ENCODE measurements at regions not wholly inside any gene's neighbourhood (a gene's known extent, or its start where the extent isn't known, plus 50 kb on each side); places are given as distances from the start of the nearest gene placed in this dataset.

GRCh38 chr5:90185897-90186468, 223.6 kb downstream of the CETN3 start:
- WGBS, 2 donors = 89 to 96% methylated on average over 2 of the region's 2 CpGs
- TF ChIP-seq POLR2A (IDR thresholded peaks at IDR 0.05) (no peak), CTCF (IDR thresholded peaks at IDR 0.05) (no peak)
- DNase-seq (ENCODE audit: low spot score in 2 of 2) = no peak
- H3K4me3 ChIP-seq (ENCODE audit: low read depth, poor library complexity, severe bottlenecking) = no peak overlapping the region
- intact Hi-C loops (cut with DNase I; ENCODE audit: low total_unique reads) = no loop called here

GRCh38 chr5:90184764-90185163, 224.8 kb downstream of the CETN3 start:
- no peak for TF ChIP-seq CTCF (IDR thresholded peaks at IDR 0.05)
- TF ChIP-seq POLR2A (IDR thresholded peaks at IDR 0.05) = no peak
- intact Hi-C loops (cut with DNase I; ENCODE audit: low total_unique reads) = no loop called here
- no peak overlapping the region for H3K4me3 ChIP-seq (ENCODE audit: low read depth, poor library complexity, severe bottlenecking)
- no peak for DNase-seq (ENCODE audit: low spot score in 2 of 2)
- WGBS, 2 donors = 60 to 62% methylated on average over 5 of the region's 5 CpGs

GRCh38 chr5:90182726-90183125, 226.8 kb downstream of the CETN3 start:
- H3K4me3 ChIP-seq (ENCODE audit: low read depth, poor library complexity, severe bottlenecking) = no peak overlapping the region
- 80 to 91% methylated on average over 1 of the region's 1 CpG for WGBS, 2 donors
- TF ChIP-seq POLR2A (IDR thresholded peaks at IDR 0.05) (no peak), CTCF (IDR thresholded peaks at IDR 0.05) (no peak)
- DNase-seq (ENCODE audit: low spot score in 2 of 2) = no peak
- intact Hi-C loops (cut with DNase I; ENCODE audit: low total_unique reads) = no loop called here

- WGBS, 2 donors = 89 to 91% methylated on average over 4 of the region's 4 CpGs
- TF ChIP-seq CTCF (IDR thresholded peaks at IDR 0.05) (no peak), POLR2A (IDR thresholded peaks at IDR 0.05) (no peak)
- no peak overlapping the region for H3K4me3 ChIP-seq (ENCODE audit: low read depth, poor library complexity, severe bottlenecking)
- DNase-seq (ENCODE audit: low spot score in 2 of 2) = no peak
- intact Hi-C loops (cut with DNase I; ENCODE audit: low total_unique reads) = no loop called here
These were observed 235.3 kb downstream of the CETN3 start for GRCh38 chr5:90174236-90174635.

GRCh38 chr5:90173299-90174030, 236.1 kb downstream of the CETN3 start:
- no peak for DNase-seq (ENCODE audit: low spot score in 2 of 2)
- 100% methylated on average over 1 of the region's 1 CpG for WGBS, 2 donors
- intact Hi-C loops (cut with DNase I; ENCODE audit: low total_unique reads) = no loop called here
- H3K4me3 ChIP-seq (ENCODE audit: low read depth, poor library complexity, severe bottlenecking) = no peak overlapping the region
- TF ChIP-seq CTCF (IDR thresholded peaks at IDR 0.05) (no peak), POLR2A (IDR thresholded peaks at IDR 0.05) (no peak)
